NCI-H2029 treated with DMSO at 0.1 percent for 48 hours (cell line): ENCODE measurements at regions not wholly inside any gene's neighbourhood (a gene's known extent, or its start where the extent isn't known, plus 50 kb on each side); places are given as distances from the start of the nearest gene placed in this dataset.

Experiments used
- DNase-seq: peaks from one replicate; lab custom pipeline; 2025; lab: John Stamatoyannopoulos, UW

GRCh38 chr11:28619846-28620540 is 511.8 kb downstream of the METTL15 start:
- no peak for DNase-seq

GRCh38 chr11:28618416-28618815 is 510.2 kb downstream of the METTL15 start:
- DNase-seq, result no peak

GRCh38 chr11:28616160-28616965 is 508.2 kb downstream of the METTL15 start:
- no peak for DNase-seq

- DNase-seq, result no peak
Observed at GRCh38 chr11:28615542-28615941, 507.4 kb downstream of the METTL15 start.

GRCh38 chr11:28606930-28607329 is 498.7 kb downstream of the METTL15 start:
- no peak for DNase-seq

GRCh38 chr11:28599656-28600055 is 491.5 kb downstream of the METTL15 start:
- no peak for DNase-seq

- no peak for DNase-seq
Observed at GRCh38 chr11:28598531-28598930, 490.3 kb downstream of the METTL15 start.

- no peak for DNase-seq
Observed at GRCh38 chr11:28596816-28597215, 488.6 kb downstream of the METTL15 start.

GRCh38 chr11:28592141-28592540 is 484.0 kb downstream of the METTL15 start:
- no peak for DNase-seq

GRCh38 chr11:28584992-28585391 is 476.8 kb downstream of the METTL15 start:
- DNase-seq, result no peak

GRCh38 chr11:28582506-28582905 is 474.3 kb downstream of the METTL15 start:
- DNase-seq, result no peak

GRCh38 chr11:28581286-28582242 is 473.4 kb downstream of the METTL15 start:
- DNase-seq, result no peak

- DNase-seq, result no peak
Observed at GRCh38 chr11:28571371-28571770, 463.2 kb downstream of the METTL15 start.

- no peak for DNase-seq
Observed at GRCh38 chr11:28569106-28569505, 460.9 kb downstream of the METTL15 start.

- DNase-seq, result no peak
Observed at GRCh38 chr11:28566339-28567089, 458.3 kb downstream of the METTL15 start.

- DNase-seq, result no peak
Observed at GRCh38 chr11:28559492-28559891, 451.3 kb downstream of the METTL15 start.

GRCh38 chr11:28547321-28547741 is 439.1 kb downstream of the METTL15 start:
- no peak for DNase-seq

- DNase-seq, result no peak
Observed at GRCh38 chr11:28545536-28545935, 437.3 kb downstream of the METTL15 start.

GRCh38 chr11:28542561-28542960 is 434.4 kb downstream of the METTL15 start:
- DNase-seq, result no peak

GRCh38 chr11:28539239-28540030 is 431.2 kb downstream of the METTL15 start:
- no peak for DNase-seq

GRCh38 chr11:28537822-28538221 is 429.6 kb downstream of the METTL15 start:
- no peak for DNase-seq
